ENCODE measurements at regions not wholly inside any gene's neighbourhood (a gene's known extent, or its start where the extent isn't known, plus 50 kb on each side); places are given as distances from the start of the nearest gene placed in this dataset.

- no peak for DNase-seq
- TF ChIP-seq POLR2A (IDR thresholded peaks at IDR 0.05) = no peak
- no peak for TF ChIP-seq CTCF (IDR thresholded peaks at IDR 0.05)
- Histone ChIP-seq H3K4me1 (no peaks in the 10 kb centered on the region), H3K4me3 (no peak overlapping the region), H3K27me3 (no peaks in the 10 kb centered on the region), H3K27ac (no peak overlapping the region), H3K36me3 (no peaks in the 10 kb centered on the region), H3K9me3 (no peaks in the 10 kb centered on the region)
Measured at GRCh38 chr13:109892101-109892500, 105.7 kb upstream of the IRS2 start.

GRCh38 chr13:109885235-109885634 is 98.9 kb upstream of the IRS2 start:
- Histone ChIP-seq H3K27me3 (no peaks in the 10 kb centered on the region), H3K36me3 (no peaks in the 10 kb centered on the region), H3K4me1 (no peaks in the 10 kb centered on the region), H3K27ac (no peak overlapping the region), H3K9me3 (no peaks in the 10 kb centered on the region), H3K4me3 (no peak overlapping the region)
- no peak for DNase-seq
- TF ChIP-seq CTCF (IDR thresholded peaks at IDR 0.05) (no peak), POLR2A (IDR thresholded peaks at IDR 0.05) (no peak)

GRCh38 chr13:109884462-109884861 is 98.1 kb upstream of the IRS2 start:
- H3K27ac ChIP-seq = no peak overlapping the region
- DNase-seq = no peak
- H3K36me3 ChIP-seq = no peaks in the 10 kb centered on the region
- no peak for TF ChIP-seq POLR2A (IDR thresholded peaks at IDR 0.05)
- no peak for TF ChIP-seq CTCF (IDR thresholded peaks at IDR 0.05)
- H3K27me3 ChIP-seq = no peaks in the 10 kb centered on the region
- no peaks in the 10 kb centered on the region for H3K9me3 ChIP-seq
- no peak overlapping the region for H3K4me3 ChIP-seq
- no peaks in the 10 kb centered on the region for H3K4me1 ChIP-seq

GRCh38 chr13:109883181-109884180 is 97.1 kb upstream of the IRS2 start:
- TF ChIP-seq POLR2A (IDR thresholded peaks at IDR 0.05) (no peak), CTCF (IDR thresholded peaks at IDR 0.05) (no peak)
- Histone ChIP-seq H3K4me1 (no peaks in the 10 kb centered on the region), H3K27me3 (no peaks in the 10 kb centered on the region), H3K9me3 (no peaks in the 10 kb centered on the region), H3K27ac (no peak overlapping the region), H3K36me3 (no peaks in the 10 kb centered on the region), H3K4me3 (no peak overlapping the region)
- DNase-seq = peak in 1 of 3 donors; percentile 49

GRCh38 chr13:109881961-109882558 is 95.7 kb upstream of the IRS2 start:
- no peaks in the 10 kb centered on the region for H3K27me3 ChIP-seq
- H3K4me1 ChIP-seq = no peaks in the 10 kb centered on the region
- no peak for DNase-seq
- H3K4me3 ChIP-seq = no peak overlapping the region
- H3K27ac ChIP-seq = no peak overlapping the region
- H3K9me3 ChIP-seq = no peaks in the 10 kb centered on the region
- no peak for TF ChIP-seq CTCF (IDR thresholded peaks at IDR 0.05)
- no peak for TF ChIP-seq POLR2A (IDR thresholded peaks at IDR 0.05)
- no peaks in the 10 kb centered on the region for H3K36me3 ChIP-seq
